Bronchial epithelial cell (primary cell): ENCODE measurements at regions not wholly inside any gene's neighbourhood (a gene's known extent, or its start where the extent isn't known, plus 50 kb on each side); places are given as distances from the start of the nearest gene placed in this dataset.

Experiments used
- DNase-seq: peaks from one replicate; pipeline ENCODE4 v3.0.0-alpha.2; 2010; ENCODE audit warnings: low read depth
- FAIRE-seq: peaks from 2 replicates; lab custom pipeline; 2011; peaks lifted over from hg19 to GRCh38; lab: Jason Lieb, UNC
- H3K27me3 ChIP-seq: 2 replicates; pipeline ENCODE4 v1.5.1; 2011; ENCODE audit warnings: low read length; ENCODE audit not compliant: control insufficient read depth, insufficient read depth
- H3K36me3 ChIP-seq: 2 replicates; pipeline ENCODE4 v1.5.1; 2011; ENCODE audit warnings: low read length; ENCODE audit not compliant: control insufficient read depth, insufficient read depth
- H3K4me3 ChIP-seq: 2 replicates; pipeline ENCODE4 v1.5.1; 2011; ENCODE audit warnings: mild to moderate bottlenecking, low read depth, low read length, control low read depth
- TF ChIP-seq, protein P1 (sequence below): IDR thresholded peaks from 2 replicates; pipeline ENCODE4 v1.5.1; 2011; ENCODE audit warnings: mild to moderate bottlenecking, moderate library complexity, low read length, control low read depth, inconsistent platforms; ENCODE audit not compliant: insufficient read depth, severe bottlenecking

DNA sequence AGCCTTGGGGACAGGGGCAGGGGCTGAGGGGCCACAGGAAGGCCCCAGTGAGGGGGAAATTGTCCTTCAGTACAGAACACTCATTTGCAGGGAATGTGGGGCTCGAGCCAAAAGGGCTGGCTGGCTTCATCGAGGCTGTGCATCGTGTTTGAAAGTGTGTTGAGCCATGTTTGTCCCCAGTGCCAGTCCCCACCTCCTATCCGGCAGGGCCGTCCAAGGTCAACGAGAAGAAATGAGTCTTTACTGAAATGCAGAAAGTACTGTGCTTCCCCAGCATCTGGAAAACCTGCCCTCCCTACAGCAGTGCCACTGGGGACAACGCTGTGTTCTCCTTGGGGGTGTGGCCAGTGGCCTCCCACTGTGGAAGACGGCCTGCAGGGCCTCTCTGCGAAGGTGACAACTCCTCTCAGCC lies 214.1 kb downstream of the KLF6 start:
- DNase-seq (no peak), FAIRE-seq (no peak)
- Histone ChIP-seq H3K27me3 (no peaks in the 10 kb centered on the region), H3K36me3 (no peaks in the 10 kb centered on the region), H3K4me3 (no peak overlapping the region)
- TF ChIP-seq, protein P1, sequence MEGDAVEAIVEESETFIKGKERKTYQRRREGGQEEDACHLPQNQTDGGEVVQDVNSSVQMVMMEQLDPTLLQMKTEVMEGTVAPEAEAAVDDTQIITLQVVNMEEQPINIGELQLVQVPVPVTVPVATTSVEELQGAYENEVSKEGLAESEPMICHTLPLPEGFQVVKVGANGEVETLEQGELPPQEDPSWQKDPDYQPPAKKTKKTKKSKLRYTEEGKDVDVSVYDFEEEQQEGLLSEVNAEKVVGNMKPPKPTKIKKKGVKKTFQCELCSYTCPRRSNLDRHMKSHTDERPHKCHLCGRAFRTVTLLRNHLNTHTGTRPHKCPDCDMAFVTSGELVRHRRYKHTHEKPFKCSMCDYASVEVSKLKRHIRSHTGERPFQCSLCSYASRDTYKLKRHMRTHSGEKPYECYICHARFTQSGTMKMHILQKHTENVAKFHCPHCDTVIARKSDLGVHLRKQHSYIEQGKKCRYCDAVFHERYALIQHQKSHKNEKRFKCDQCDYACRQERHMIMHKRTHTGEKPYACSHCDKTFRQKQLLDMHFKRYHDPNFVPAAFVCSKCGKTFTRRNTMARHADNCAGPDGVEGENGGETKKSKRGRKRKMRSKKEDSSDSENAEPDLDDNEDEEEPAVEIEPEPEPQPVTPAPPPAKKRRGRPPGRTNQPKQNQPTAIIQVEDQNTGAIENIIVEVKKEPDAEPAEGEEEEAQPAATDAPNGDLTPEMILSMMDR, result no peak

DNA sequence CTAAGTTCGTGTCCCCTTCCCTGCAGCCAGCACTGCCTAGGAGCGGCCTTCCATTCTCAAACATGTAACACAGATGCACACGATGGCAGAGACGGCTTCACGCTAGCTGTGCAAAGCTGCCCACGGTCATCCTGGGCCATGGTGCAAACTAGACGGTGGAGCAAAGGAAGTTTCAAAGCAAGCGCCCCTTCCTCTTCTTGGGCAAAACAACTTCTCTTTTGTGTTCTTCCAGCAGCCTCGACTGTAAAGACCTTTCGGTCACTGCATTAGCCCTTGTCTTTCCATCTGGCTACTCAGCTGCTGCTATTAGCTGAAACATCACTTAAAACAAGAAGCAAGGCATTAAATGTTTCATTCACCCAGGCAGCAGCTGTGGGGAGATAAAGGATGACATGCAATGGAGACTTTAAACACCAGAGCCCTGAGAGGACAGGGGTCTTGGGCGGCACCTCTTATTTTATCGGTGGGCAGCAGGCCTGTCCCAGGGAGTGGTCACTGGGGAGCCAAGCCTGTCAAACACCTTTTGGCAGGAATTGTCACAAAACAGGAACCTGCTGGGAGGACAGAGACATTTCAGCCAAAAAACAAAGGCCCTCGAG lies 214.8 kb downstream of the KLF6 start:
- DNase-seq, result no peak
- TF ChIP-seq, protein P1, result no peak
- Histone ChIP-seq H3K36me3 (no peaks in the 10 kb centered on the region), H3K4me3 (no peak overlapping the region), H3K27me3 (no peaks in the 10 kb centered on the region)
- FAIRE-seq, result no peak

DNA sequence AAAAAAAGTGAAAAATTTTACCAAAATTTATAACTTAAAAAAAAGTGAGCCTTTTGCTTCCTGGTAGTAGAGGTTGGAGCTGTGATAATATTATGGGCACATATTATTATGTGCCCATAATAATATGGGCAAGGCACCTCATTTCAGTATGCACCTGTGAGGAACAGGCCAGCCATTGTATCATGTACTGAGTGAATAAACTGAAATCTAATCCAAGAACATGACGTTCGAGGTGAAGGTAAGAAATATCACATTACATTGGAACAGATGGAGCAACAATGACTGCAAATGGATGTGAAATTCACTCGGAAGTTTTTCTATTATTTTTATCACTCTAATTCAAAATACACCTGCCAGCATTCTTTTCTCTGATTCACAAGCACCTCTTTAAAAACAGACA lies 216.0 kb downstream of the KLF6 start:
- Histone ChIP-seq H3K4me3 (no peak overlapping the region), H3K36me3 (no peaks in the 10 kb centered on the region), H3K27me3 (no peaks in the 10 kb centered on the region)
- DNase-seq (no peak), FAIRE-seq (no peak)
- TF ChIP-seq, protein P1, result no peak

DNA sequence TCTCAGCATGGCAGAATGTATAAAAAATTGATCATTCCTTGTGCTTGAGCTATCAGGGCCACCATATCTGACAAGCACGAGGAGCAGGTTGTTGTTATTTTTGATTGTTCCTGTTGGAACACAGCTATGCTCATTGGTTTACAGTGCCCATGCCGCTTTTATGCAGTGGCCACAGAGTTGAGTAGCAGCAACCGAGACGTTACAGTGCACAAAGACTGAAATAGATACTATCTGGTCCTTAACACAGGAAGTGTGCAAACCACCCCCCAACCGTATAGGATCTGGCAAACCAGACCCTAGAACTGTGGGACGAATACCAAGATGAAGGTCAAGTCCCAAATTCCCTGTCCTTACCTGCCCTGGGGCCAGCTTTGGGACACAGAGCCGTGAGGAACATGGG lies 216.6 kb downstream of the KLF6 start:
- DNase-seq, result no peak
- TF ChIP-seq, protein P1, result no peak
- H3K4me3 ChIP-seq, result no peak overlapping the region
- no peak for FAIRE-seq
- H3K36me3 ChIP-seq, result no peaks in the 10 kb centered on the region
- no peaks in the 10 kb centered on the region for H3K27me3 ChIP-seq

DNA sequence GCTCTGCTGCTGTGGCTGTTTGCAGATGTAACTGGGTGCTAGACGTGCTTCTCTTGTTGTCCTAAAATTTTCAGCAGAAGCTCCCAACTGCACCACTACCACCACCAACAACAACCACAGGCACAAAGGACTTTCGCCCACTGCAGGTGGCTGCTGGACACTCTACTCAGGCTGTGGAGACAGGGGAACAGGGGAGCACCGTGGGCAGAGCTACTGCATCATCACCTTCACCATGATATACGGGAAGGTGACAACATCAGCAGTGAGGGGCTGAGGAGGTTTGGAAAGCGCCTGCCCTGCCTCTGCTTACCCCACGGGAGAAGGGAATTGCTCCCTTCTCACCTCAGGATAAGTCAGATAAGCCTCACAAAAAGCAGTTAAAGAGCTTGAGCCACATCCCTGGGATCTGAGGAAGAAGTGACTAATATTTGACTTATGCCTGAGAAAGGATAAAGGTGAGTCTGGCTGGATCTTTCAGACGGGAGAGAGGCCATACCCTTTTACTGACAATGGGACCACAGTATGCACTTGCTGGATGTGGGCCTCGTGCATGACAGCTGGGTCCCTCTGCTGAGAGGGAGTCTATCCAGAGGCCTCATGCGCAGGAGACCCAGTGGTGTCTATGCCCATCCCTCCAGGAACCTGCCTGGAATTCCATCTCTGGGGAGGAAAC lies 217.6 kb downstream of the KLF6 start:
- Histone ChIP-seq H3K4me3 (no peak overlapping the region), H3K36me3 (no peaks in the 10 kb centered on the region), H3K27me3 (no peaks in the 10 kb centered on the region)
- TF ChIP-seq, protein P1, result no peak
- FAIRE-seq, result no peak
- no peak for DNase-seq
